ENCODE measurements at regions not wholly inside any gene's neighbourhood (a gene's known extent, or its start where the extent isn't known, plus 50 kb on each side); places are given as distances from the start of the nearest gene placed in this dataset.
"Not testable (repeated sequence)": the region's sequence is repeated elsewhere in the genome, so short reads cannot be mapped to it uniquely, and the experiment has no call there.

DNA sequence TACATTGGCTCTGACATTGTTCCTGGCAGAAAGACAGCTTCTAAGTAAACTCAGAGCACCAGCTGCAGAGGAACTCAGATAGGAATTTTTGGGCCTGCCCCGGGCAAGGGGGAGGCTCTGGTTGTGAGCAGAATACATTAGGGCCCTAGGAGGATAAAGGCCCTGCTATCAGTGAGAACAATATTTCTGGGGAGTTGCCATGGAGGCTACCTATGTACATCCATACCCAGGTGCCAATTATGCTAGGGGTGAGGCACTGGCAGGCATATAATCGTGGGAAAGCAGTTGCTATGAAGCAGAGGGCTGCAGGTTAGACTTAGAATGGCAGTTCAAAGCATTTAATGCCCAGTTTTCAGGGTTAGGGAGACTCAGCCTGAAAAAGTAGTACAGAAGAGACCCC lies 273.5 kb upstream of the EDA2R start:
- no peak for DNase-seq (ENCODE audit: low read depth)

- DNase-seq (ENCODE audit: low read depth) = no peak
Observed at GRCh38 chrX:66902081-66902480, 263.2 kb upstream of the EDA2R start.

DNA sequence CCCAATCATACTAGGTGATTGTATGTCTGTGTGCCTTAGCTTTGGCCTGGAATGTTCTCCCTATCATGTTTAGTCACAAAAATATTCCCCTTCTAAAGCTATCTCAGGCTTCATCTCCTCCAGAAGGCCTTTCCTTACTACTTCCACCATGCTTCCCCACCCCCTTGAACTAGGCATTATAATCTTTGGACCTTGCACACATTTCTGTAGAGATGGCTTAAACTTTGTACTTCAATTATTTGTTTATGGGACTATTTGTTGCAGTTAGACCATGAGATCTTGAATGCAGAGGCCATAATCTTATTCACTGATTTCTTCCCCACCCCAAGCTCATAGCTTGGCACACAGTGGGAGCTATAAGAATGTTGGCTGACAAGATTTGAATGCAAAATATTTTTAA lies 262.0 kb upstream of the EDA2R start:
- DNase-seq (ENCODE audit: low read depth) = no peak

DNA sequence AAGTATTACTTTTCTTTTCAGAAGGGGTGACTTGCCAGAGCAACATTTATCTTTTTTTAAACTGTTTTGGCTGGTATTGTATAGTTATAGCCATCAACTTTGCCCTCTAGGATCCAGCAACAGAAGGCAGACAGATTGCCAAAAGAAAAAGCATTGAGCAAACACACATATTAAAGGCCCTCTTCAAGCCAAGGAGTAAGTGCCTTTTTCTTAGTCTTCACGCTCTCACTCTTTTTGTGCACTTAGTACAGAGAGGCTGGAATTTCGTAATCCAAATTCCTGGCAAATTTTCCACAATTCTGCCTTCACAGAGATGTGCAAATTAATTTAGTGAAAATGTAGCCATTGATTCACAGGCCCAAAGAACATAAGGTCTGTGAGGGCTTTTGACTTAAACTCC lies 253.1 kb upstream of the EDA2R start:
- no peak for DNase-seq (ENCODE audit: low read depth)

GRCh38 chrX:66889418-66889817 lies 250.5 kb upstream of the EDA2R start:
- no peak for DNase-seq (ENCODE audit: low read depth)

- no peak for DNase-seq (ENCODE audit: low read depth)
Observed at GRCh38 chrX:66882101-66882500, 243.2 kb upstream of the EDA2R start.

- no peak for DNase-seq (ENCODE audit: low read depth)
Observed at GRCh38 chrX:66876776-66877175, 237.9 kb upstream of the EDA2R start.

- no peak for DNase-seq (ENCODE audit: low read depth)
Observed at GRCh38 chrX:66872771-66873170, 233.9 kb upstream of the EDA2R start.

DNA sequence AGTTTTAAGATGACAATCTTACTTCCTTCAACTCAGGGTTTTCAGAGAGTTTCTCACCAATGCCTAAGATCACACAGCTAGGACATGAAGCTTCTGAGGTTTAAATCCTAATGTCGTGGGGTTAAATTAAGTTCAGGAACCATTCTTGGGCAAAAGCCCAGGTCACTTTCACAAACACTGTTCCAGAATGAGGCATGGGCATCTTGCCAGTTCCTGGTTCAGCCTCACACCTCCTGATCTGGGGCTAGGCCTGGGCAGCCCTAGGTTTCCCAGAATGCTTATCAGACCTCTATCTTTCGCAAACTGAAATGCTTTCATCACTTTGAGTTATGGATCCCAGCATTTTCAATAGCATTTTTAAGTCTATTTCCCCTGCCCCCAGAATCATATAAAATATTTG lies 224.8 kb upstream of the EDA2R start:
- DNase-seq (ENCODE audit: low read depth) = no peak

- no peak for DNase-seq (ENCODE audit: low read depth)
Observed at GRCh38 chrX:66833426-66833825, 194.5 kb upstream of the EDA2R start.

- DNase-seq (ENCODE audit: low read depth) = no peak
Observed at GRCh38 chrX:66815227-66815626, 176.3 kb upstream of the EDA2R start.

GRCh38 chrX:66794514-66794913 lies 155.6 kb upstream of the EDA2R start:
- DNase-seq (ENCODE audit: low read depth) = not testable (repeated sequence)

GRCh38 chrX:66766318-66766717 lies 127.4 kb upstream of the EDA2R start:
- no peak for DNase-seq (ENCODE audit: low read depth)

- no peak for DNase-seq (ENCODE audit: low read depth)
Observed at GRCh38 chrX:66760651-66761050, 121.8 kb upstream of the EDA2R start.

DNA sequence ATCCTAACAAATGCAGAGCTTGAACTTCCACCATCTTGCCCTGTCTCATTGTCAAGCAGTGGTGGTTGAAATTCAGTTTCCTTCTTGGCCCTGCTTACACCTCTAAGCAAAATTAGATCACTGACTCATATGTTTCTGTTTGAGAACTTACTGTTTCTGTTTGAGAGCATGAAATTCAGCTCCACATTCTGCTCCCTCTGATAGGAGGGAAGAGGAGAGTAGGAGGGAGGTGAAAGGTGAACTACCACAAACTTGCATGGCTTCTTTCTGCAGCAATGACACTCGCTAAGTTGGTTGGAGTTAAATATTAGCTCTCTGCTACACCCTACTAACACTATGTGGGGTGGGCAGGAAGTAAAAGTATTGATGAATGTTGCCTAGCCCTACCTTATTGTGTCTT lies 117.8 kb upstream of the EDA2R start:
- no peak for DNase-seq (ENCODE audit: low read depth)

DNA sequence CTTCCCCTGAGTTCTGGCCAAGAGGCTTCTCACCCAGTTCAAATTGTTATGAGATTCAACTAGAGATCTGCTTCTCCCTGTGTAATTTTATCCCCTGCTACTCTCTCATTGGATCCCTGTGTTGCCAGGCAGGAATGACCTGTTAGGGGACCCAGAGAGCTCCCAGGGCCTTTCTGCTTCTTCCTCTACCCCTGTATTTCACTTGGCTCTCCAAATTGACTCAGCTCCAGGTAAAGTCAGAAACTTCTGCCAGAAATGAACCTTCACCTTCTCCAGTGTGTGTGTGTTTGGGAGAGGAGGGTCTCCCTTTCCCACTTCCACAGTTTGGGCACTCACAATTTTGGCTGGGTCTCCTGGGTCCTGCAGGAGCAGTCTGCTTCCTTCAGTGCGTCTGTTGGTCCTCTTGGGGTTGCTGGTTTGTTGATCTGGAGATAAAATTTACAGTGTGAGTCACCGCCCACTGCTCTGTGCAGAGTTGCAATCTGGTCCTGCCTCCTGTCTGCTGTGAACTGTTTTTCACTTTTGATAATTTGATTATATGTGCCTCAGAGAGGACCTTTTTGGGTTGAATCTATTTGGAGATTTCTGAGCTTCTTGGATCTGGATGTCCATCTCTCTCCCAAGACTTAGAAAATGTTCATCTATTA lies 112.4 kb upstream of the EDA2R start:
- DNase-seq (ENCODE audit: low read depth) = no peak

- not testable (repeated sequence) for DNase-seq (ENCODE audit: low read depth)
Observed at GRCh38 chrX:66744519-66744918, 105.6 kb upstream of the EDA2R start.

DNA sequence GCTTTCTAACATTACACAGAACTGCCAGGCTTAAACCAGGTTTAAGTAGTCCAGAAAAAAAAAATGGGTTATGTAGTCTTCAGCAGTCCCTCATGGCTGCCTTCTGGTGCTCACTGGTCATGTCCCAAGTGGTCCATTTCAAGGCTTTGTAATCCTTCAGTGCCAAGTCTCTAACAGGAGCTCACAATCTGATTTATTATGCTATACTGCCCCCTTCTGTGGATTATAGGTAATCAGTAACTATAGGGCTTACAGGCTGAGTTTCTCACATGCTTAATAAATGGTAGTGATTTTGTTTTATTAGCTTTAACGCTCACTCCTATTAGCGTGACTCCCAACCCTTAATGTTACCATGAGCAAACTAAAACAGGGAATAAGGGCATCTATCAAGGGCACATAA lies 92.5 kb upstream of the EDA2R start:
- DNase-seq (ENCODE audit: low read depth) = no peak

- peak; percentile 26 for DNase-seq (ENCODE audit: low read depth)
Observed at GRCh38 chrX:66728818-66729271, 90.0 kb upstream of the EDA2R start.

DNA sequence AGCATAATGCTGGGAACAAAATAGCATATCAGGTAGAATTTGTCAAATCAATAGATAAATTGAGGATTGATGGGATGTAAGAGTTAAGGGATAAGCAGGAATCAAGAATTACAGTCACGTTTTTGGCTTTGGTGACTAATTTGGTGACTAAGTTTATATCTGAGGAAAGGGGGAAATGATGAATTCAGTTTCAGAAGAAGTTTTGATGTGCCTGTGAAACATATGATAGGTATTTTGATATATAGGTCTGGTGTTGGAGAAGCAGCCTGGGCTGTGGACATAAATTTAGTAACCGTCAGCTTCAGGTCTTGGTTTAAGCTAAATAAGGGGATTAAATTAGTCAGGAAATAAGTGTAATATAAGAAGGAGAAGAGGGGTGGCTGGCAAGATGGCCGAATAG lies 79.0 kb upstream of the EDA2R start:
- no peak for DNase-seq (ENCODE audit: low read depth)

GRCh38 chrX:66698273-66699204 lies 59.7 kb upstream of the EDA2R start:
- no peak for DNase-seq (ENCODE audit: low read depth)

GRCh38 chrX:66692512-66692911 lies 53.6 kb upstream of the EDA2R start:
- DNase-seq (ENCODE audit: low read depth) = not testable (repeated sequence)

Measured in stimulated activated CD4-positive, alpha-beta T cell treated with anti-CD3 and anti-CD28 coated beads, Interleukin-2, amount 100 ng/mL, for 4 hours (primary cell).